Breast epithelium (tissue), 3 donors: ENCODE measurements at regions not wholly inside any gene's neighbourhood (a gene's known extent, or its start where the extent isn't known, plus 50 kb on each side); places are given as distances from the start of the nearest gene placed in this dataset.
A peak's percentile ranks its signal among the peaks of the same experiment; 100 is the strongest.

Experiments
- POLR2A ChIP-seq: fragments of 450-650 bp; IDR thresholded peaks from one replicate; pipeline ENCODE4 v1.6.1; 2016; ENCODE audit warnings: antibody characterized with exemption, mild to moderate bottlenecking, moderate library complexity
- POLR2AphosphoS5 ChIP-seq, 3 donors: sonication (generic); formaldehyde crosslinking; IDR thresholded peaks; one replicate each; pipeline ENCODE4 v1.6.1; 2017; ENCODE audit warnings: antibody characterized with exemption in 3 of 3
- TF ChIP-seq, protein P1 (sequence below), 3 donors: fragments of 450-650 bp; IDR thresholded peaks; one replicate each; pipeline ENCODE4 v1.5.1; 2016 to 2017; ENCODE audit warnings: antibody characterized with exemption in 3 of 3, mild to moderate bottlenecking in 3 of 3, moderate library complexity in 3 of 3

DNA sequence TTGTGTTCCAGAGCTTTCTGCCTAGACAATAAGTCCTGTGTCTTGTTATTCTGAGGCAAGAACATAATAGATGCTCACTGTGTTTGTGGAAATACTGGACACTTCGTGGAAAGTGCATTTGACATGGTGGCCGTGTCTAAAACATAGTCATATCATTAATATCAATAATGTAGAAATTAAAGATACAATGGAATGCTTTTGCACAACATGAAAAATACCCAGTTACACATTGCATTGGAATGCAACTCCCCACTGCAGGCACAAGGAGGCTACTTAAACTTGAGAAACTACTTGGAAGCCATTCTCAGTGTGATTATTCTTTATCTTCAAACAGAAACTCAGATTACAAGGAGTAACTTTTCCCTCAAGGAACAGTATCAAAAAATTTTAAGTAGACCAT, 145.3 kb upstream of the ZNF462 start:
- TF ChIP-seq POLR2A (no peak), POLR2AphosphoS5 (IDR thresholded peaks at IDR 0.05) (no peak)
- TF ChIP-seq, protein P1, sequence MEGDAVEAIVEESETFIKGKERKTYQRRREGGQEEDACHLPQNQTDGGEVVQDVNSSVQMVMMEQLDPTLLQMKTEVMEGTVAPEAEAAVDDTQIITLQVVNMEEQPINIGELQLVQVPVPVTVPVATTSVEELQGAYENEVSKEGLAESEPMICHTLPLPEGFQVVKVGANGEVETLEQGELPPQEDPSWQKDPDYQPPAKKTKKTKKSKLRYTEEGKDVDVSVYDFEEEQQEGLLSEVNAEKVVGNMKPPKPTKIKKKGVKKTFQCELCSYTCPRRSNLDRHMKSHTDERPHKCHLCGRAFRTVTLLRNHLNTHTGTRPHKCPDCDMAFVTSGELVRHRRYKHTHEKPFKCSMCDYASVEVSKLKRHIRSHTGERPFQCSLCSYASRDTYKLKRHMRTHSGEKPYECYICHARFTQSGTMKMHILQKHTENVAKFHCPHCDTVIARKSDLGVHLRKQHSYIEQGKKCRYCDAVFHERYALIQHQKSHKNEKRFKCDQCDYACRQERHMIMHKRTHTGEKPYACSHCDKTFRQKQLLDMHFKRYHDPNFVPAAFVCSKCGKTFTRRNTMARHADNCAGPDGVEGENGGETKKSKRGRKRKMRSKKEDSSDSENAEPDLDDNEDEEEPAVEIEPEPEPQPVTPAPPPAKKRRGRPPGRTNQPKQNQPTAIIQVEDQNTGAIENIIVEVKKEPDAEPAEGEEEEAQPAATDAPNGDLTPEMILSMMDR (IDR thresholded peaks at IDR 0.05), result peak in 1 of 3 donors; percentile 14
